ENCODE measurements at regions not wholly inside any gene's neighbourhood (a gene's known extent, or its start where the extent isn't known, plus 50 kb on each side); places are given as distances from the start of the nearest gene placed in this dataset.

DNA sequence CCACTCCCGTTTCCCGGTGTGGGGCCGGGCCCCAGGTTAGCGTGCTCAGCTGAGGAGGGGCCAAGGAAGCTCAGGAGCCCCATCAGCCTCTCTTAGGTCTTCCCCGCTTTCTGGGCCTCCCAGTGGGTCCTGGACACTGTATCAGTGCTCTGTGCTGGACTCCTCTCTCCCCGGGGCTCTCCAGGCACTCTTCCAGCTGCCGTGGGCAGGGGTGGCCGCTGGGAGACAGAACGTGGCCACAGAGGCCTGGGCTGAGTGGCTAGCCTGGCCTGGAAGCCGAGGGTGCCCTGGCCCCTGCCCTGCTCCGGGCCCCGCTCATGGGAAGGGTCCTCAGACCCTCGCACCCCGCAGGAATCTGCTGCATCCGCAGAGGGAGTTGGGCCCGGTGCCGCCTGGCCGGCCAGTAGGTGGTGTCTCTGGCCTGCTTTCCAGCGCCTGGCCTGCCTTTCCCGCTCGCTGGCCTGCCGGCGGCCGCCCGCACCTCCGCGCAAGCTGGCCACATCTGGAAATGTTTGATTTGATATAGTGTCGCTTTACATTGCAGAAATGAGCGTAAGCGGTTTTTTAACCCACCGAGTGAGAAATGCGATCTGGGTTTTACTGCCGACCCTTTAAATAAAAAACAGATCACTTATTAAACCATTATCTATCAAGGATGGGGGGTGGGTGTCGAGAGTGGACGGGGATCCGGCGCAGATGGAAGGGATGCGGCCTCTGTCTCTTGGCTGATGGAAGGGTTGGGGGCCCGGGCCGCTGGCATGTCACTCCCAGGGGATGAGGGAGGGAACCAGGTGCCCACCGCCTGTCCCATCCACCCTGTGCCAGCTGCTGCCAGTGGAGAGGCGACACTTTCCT, 74.4 kb upstream of the TTC34 start:
- TF ChIP-seq, protein P1, sequence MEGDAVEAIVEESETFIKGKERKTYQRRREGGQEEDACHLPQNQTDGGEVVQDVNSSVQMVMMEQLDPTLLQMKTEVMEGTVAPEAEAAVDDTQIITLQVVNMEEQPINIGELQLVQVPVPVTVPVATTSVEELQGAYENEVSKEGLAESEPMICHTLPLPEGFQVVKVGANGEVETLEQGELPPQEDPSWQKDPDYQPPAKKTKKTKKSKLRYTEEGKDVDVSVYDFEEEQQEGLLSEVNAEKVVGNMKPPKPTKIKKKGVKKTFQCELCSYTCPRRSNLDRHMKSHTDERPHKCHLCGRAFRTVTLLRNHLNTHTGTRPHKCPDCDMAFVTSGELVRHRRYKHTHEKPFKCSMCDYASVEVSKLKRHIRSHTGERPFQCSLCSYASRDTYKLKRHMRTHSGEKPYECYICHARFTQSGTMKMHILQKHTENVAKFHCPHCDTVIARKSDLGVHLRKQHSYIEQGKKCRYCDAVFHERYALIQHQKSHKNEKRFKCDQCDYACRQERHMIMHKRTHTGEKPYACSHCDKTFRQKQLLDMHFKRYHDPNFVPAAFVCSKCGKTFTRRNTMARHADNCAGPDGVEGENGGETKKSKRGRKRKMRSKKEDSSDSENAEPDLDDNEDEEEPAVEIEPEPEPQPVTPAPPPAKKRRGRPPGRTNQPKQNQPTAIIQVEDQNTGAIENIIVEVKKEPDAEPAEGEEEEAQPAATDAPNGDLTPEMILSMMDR (IDR thresholded peaks at IDR 0.05), result no peak
- no peak for TF ChIP-seq POLR2AphosphoS5 (IDR thresholded peaks at IDR 0.05; ENCODE audit: insufficient read depth in 1 of 2, low read depth in 1 of 2)
